KMS-11 (cell line): ENCODE measurements at regions not wholly inside any gene's neighbourhood (a gene's known extent, or its start where the extent isn't known, plus 50 kb on each side); places are given as distances from the start of the nearest gene placed in this dataset.

Experiments used
- H2AFZ ChIP-seq: fragments of 200-600 bp; sonication (generic); 2 replicates; pipeline ENCODE4 v1.6.1; 2016; ENCODE audit warnings: antibody characterized with exemption, mixed run types, low read depth
- H3K27ac ChIP-seq: fragments of 200-600 bp; sonication (generic); 2 replicates; pipeline ENCODE4 v1.6.1; 2016; ENCODE audit warnings: mild to moderate bottlenecking, mixed run types
- H3K27me3 ChIP-seq: fragments of 200-600 bp; sonication (generic); 2 replicates; pipeline ENCODE4 v1.6.1; 2017; ENCODE audit warnings: mild to moderate bottlenecking, low read depth, mixed run types, moderate library complexity; ENCODE audit not compliant: insufficient read depth
- H3K36me3 ChIP-seq: fragments of 200-600 bp; sonication (generic); 2 replicates; pipeline ENCODE4 v1.6.1; 2017; ENCODE audit warnings: mild to moderate bottlenecking, mixed run types; ENCODE audit not compliant: insufficient read depth
- H3K4me1 ChIP-seq: fragments of 200-600 bp; sonication (generic); 2 replicates; pipeline ENCODE4 v1.6.1; 2016; ENCODE audit warnings: mild to moderate bottlenecking, low read depth, mixed run types; ENCODE audit not compliant: poor library complexity, severe bottlenecking
- H3K4me2 ChIP-seq: fragments of 200-600 bp; sonication (generic); 2 replicates; pipeline ENCODE4 v1.7.0; 2016; ENCODE audit warnings: mild to moderate bottlenecking, mixed run types
- H3K4me3 ChIP-seq: fragments of 200-600 bp; sonication (generic); IDR thresholded peaks from 2 replicates; pipeline ENCODE4 v1.6.1; 2017; ENCODE audit warnings: low read depth, low read length, mixed read lengths; ENCODE audit not compliant: insufficient read depth
- H3K79me2 ChIP-seq: fragments of 200-600 bp; sonication (generic); 2 replicates; pipeline ENCODE4 v1.6.1; 2016; ENCODE audit warnings: low read depth, mixed run types; ENCODE audit not compliant: insufficient read depth
- H3K9ac ChIP-seq: fragments of 200-600 bp; sonication (generic); 2 replicates; pipeline ENCODE4 v1.6.1; 2016; ENCODE audit warnings: mild to moderate bottlenecking, mixed run types
- H4K20me1 ChIP-seq: fragments of 200-600 bp; sonication (generic); 2 replicates; pipeline ENCODE4 v1.6.1; 2016; ENCODE audit warnings: mild to moderate bottlenecking, mixed run types; ENCODE audit not compliant: insufficient read depth
- CTCF ChIP-seq: fragments of 200-600 bp; sonication (generic); conservative IDR thresholded peaks from 2 replicates; pipeline ENCODE4 v1.6.1; 2017; ENCODE audit warnings: low read depth, mild to moderate bottlenecking, antibody characterized with exemption, low read length, moderate library complexity, mixed read lengths

GRCh38 chr2:39852831-39853230 lies 73.8 kb upstream of the THUMPD2 start:
- Histone ChIP-seq H3K79me2 (no peaks in the 10 kb centered on the region), H2AFZ (no peak overlapping the region)

GRCh38 chr2:39851651-39852110 lies 72.6 kb upstream of the THUMPD2 start:
- Histone ChIP-seq H3K4me1 (peaks cover 16% of the 10 kb centered on the region), H3K9ac (no peak overlapping the region), H3K79me2 (no peaks in the 10 kb centered on the region), H4K20me1 (no peaks in the 10 kb centered on the region), H3K27ac (no peak overlapping the region), H3K36me3 (no peaks in the 10 kb centered on the region), H3K27me3 (no peaks in the 10 kb centered on the region), H2AFZ (no peak overlapping the region), H3K4me3 (no peak overlapping the region), H3K4me2 (peak overlapping the region; percentile 12; the same call in 1 of the 2 replicates)
- TF ChIP-seq CTCF: no peak

More at GRCh38 chr2:39852831-39853230, 73.8 kb upstream of the THUMPD2 start:
- H3K27me3 ChIP-seq: no peaks in the 10 kb centered on the region
- no peak overlapping the region for H3K4me3 ChIP-seq
- peaks cover 16% of the 10 kb centered on the region for H3K4me1 ChIP-seq
- H3K4me2 ChIP-seq: no peak overlapping the region
- no peak for TF ChIP-seq CTCF
- H3K36me3 ChIP-seq: no peaks in the 10 kb centered on the region
- no peaks in the 10 kb centered on the region for H4K20me1 ChIP-seq
- H3K27ac ChIP-seq: no peak overlapping the region
- no peak overlapping the region for H3K9ac ChIP-seq

- Histone ChIP-seq H4K20me1 (no peaks in the 10 kb centered on the region), H3K4me1 (peaks cover 16% of the 10 kb centered on the region), H3K9ac (no peak overlapping the region), H3K4me2 (peak overlapping the region; percentile 12; the same call in 1 of the 2 replicates), H3K79me2 (no peaks in the 10 kb centered on the region), H3K27ac (no peak overlapping the region), H2AFZ (no peak overlapping the region), H3K27me3 (no peaks in the 10 kb centered on the region), H3K36me3 (no peaks in the 10 kb centered on the region), H3K4me3 (no peak overlapping the region)
- no peak for TF ChIP-seq CTCF
Observed at GRCh38 chr2:39851251-39851650, 72.2 kb upstream of the THUMPD2 start.

GRCh38 chr2:39849982-39850526 lies 71.0 kb upstream of the THUMPD2 start:
- peaks cover 16% of the 10 kb centered on the region for H3K4me1 ChIP-seq
- H3K27ac ChIP-seq: no peak overlapping the region
- no peak overlapping the region for H3K4me2 ChIP-seq
- no peak overlapping the region for H3K4me3 ChIP-seq
- H3K36me3 ChIP-seq: no peaks in the 10 kb centered on the region
- no peaks in the 10 kb centered on the region for H4K20me1 ChIP-seq
- TF ChIP-seq CTCF: no peak
- no peaks in the 10 kb centered on the region for H3K79me2 ChIP-seq
- H3K9ac ChIP-seq: no peak overlapping the region
- H2AFZ ChIP-seq: no peak overlapping the region
- no peaks in the 10 kb centered on the region for H3K27me3 ChIP-seq
